ENCODE measurements at regions not wholly inside any gene's neighbourhood (a gene's known extent, or its start where the extent isn't known, plus 50 kb on each side); places are given as distances from the start of the nearest gene placed in this dataset.

DNA sequence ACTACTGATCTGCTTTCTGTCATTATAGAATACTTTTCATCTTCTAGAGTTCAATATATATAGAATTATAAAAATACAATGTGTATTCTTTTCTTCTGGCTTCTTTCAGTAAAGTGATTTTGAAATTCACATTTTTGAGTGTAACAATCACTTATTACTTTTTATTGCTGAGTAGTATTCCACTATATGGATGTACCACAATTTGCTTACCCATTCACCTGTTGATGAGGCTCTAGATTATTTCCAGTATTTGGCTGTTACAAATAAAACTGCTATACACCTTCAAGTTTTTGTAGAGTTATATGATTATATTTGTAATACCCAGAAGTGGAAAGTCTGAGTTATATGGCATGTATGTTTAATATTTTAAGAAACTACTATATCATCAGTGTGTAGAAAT is 159.4 kb downstream of the RWDD3 start:
- CTCF ChIA-PET (ENCODE audit: partially characterized antibody): interaction anchor here (0.5 to 1.1 kb wide), 2 partner anchors 21 to 38 kb away, joined by 3 read pairs; no protein-coding TSS in a partner anchor
- H2BK12ac ChIP-seq (ENCODE audit: low read depth, low read length): no peak overlapping the region
- H3K79me2 ChIP-seq (ENCODE audit: control insufficient read depth in 1 of 2, insufficient read depth in 2 of 2, low read length in 2 of 2): no peaks in the 10 kb centered on the region
- H2AK5ac ChIP-seq (ENCODE audit: low read depth, low read length): no peak overlapping the region
- no peak overlapping the region for H4K5ac ChIP-seq (ENCODE audit: insufficient read length, low read depth, low read length)
- no peak overlapping the region for H3K18ac ChIP-seq (ENCODE audit: extremely low read depth, low read length)
- H3K79me1 ChIP-seq (ENCODE audit: low read depth, low read length): no peaks in the 10 kb centered on the region
- H3K9me3 ChIP-seq (ENCODE audit: insufficient read depth in 2 of 2, low read depth in 1 of 2, low read length in 1 of 2): no peaks in the 10 kb centered on the region
- H3K36me3 ChIP-seq (ENCODE audit: control insufficient read depth in 2 of 4, insufficient read depth in 4 of 4, low read length in 3 of 4): no peaks in the 10 kb centered on the region
- H3K4ac ChIP-seq (replicated peaks; ENCODE audit: insufficient read length, low read depth, low read length): no peak overlapping the region
- POLR2A ChIA-PET (ENCODE audit: partially characterized antibody): no interaction called here
- H3K23ac ChIP-seq (ENCODE audit: insufficient read length): no peak overlapping the region
- H3K56ac ChIP-seq (replicated peaks; ENCODE audit: insufficient read length, low read depth, low read length): no peak overlapping the region
- H3K9ac ChIP-seq (replicated peaks in 1 of 4; ENCODE audit: extremely low read depth in 1 of 4, low read depth in 3 of 4, low read length in 3 of 4): no peak overlapping the region
- H2BK20ac ChIP-seq (ENCODE audit: low read length): no peak overlapping the region
- H2AFZ ChIP-seq (ENCODE audit: low read length): no peak overlapping the region
- no peak overlapping the region for H2BK120ac ChIP-seq (replicated peaks; ENCODE audit: low read depth, low read length)
- H3K27ac ChIP-seq (ENCODE audit: low read depth, low read length): no peak overlapping the region
- no peak overlapping the region for H3K4me3 ChIP-seq (ENCODE audit: extremely low read depth in 1 of 4, insufficient read depth in 2 of 4, low read depth in 3 of 4, low read length in 4 of 4)
- H3K4me2 ChIP-seq (ENCODE audit: insufficient read depth in 1 of 2, low read depth in 2 of 2, low read length in 2 of 2): no peak overlapping the region
- no peak for DNase-seq (ENCODE audit: low read depth in 1 of 2, low spot score in 2 of 2)
- H3K27me3 ChIP-seq (replicated peaks in 1 of 4; ENCODE audit: control insufficient read depth in 3 of 4, extremely low read depth in 1 of 4, insufficient read depth in 3 of 4, low read length in 3 of 4): peaks cover 0 to 1% (median 0%) of the 10 kb centered on the region in 4 experiments; a peak in 1 of 7 replicates
- no peaks in the 10 kb centered on the region for H3K23me2 ChIP-seq (ENCODE audit: low read depth, low read length)
- H4K8ac ChIP-seq (ENCODE audit: extremely low read depth, insufficient read depth, low read length): no peak overlapping the region
- no peaks in the 10 kb centered on the region for H4K20me1 ChIP-seq (replicated peaks in 1 of 2; ENCODE audit: control insufficient read depth in 1 of 2, insufficient read depth in 2 of 2, low read length in 2 of 2)
- H4K91ac ChIP-seq (replicated peaks; ENCODE audit: insufficient read length, low read length): no peak overlapping the region
- no peak overlapping the region for H3K14ac ChIP-seq (ENCODE audit: insufficient read length)
- no peaks in the 10 kb centered on the region for H3K4me1 ChIP-seq (replicated peaks in 1 of 4; ENCODE audit: control insufficient read depth in 3 of 4, insufficient read depth in 4 of 4, low read length in 3 of 4)
- FAIRE-seq: no peak
- no peak overlapping the region for H2BK15ac ChIP-seq (ENCODE audit: low read length)
- H2BK5ac ChIP-seq (ENCODE audit: low read depth, low read length): no peak overlapping the region
- no peak for TF ChIP-seq POLR2AphosphoS5 (IDR thresholded peaks at IDR 0.05; ENCODE audit: low read depth, low read length)
- no peak for TF ChIP-seq GTF2F1 (IDR thresholded peaks at IDR 0.05; ENCODE audit: borderline replicate concordance, low read depth, low read length)
- TF ChIP-seq CHD1 (IDR thresholded peaks at IDR 0.05; ENCODE audit: low read depth, low read length): no peak
- TF ChIP-seq SIN3A (conservative IDR thresholded peaks at IDR 0.05 in 1 of 2, IDR thresholded peaks at IDR 0.05 in 1 of 2; ENCODE audit: low read depth in 1 of 2, low read length in 2 of 2): no peak
- TF ChIP-seq HDAC6 (IDR thresholded peaks at IDR 0.05; ENCODE audit: low read depth, low read length): no peak
- no peak for TF ChIP-seq GABPA (IDR thresholded peaks at IDR 0.05; ENCODE audit: borderline replicate concordance, insufficient read depth, low read length)
- TF ChIP-seq RAD21 (IDR thresholded peaks at IDR 0.05 in 1 of 2, conservative IDR thresholded peaks at IDR 0.05 in 1 of 2; ENCODE audit: low read depth in 2 of 2, low read length in 2 of 2): no peak
- no peak for TF ChIP-seq SUZ12 (IDR thresholded peaks at IDR 0.05; ENCODE audit: low read length)
- no peak for TF ChIP-seq CBX5 (IDR thresholded peaks at IDR 0.05; ENCODE audit: low read depth, low read length)
- no peak for TF ChIP-seq SP2 (IDR thresholded peaks at IDR 0.05; ENCODE audit: low read length)
- TF ChIP-seq TCF12 (IDR thresholded peaks at IDR 0.05; ENCODE audit: low read depth, low read length): no peak
- TF ChIP-seq CEBPB (IDR thresholded peaks at IDR 0.05; ENCODE audit: low read depth, low read length): no peak
- no peak for TF ChIP-seq EP300 (IDR thresholded peaks at IDR 0.05; ENCODE audit: borderline replicate concordance in 1 of 2, low read depth in 2 of 2, low read length in 2 of 2)

Data from H1 (cell line).